ENCODE measurements at regions not wholly inside any gene's neighbourhood (a gene's known extent, or its start where the extent isn't known, plus 50 kb on each side); places are given as distances from the start of the nearest gene placed in this dataset.

GRCh38 chr19:29054886-29055675, 157.9 kb downstream of the UQCRFS1 start:
- H3K36me3 Mint-ChIP-seq (ENCODE audit: low read depth) = no peaks in the 10 kb centered on the region
- peaks cover 6% of the 10 kb centered on the region for H3K9me3 Mint-ChIP-seq

GRCh38 chr19:29048873-29049272, 164.1 kb downstream of the UQCRFS1 start:
- Mint-ChIP-seq H3K4me1 (peaks cover 22% of the 10 kb centered on the region), H3K27me3 (ENCODE audit: low read depth) (peaks cover 2% of the 10 kb centered on the region), H3K9me3 (peaks cover 6% of the 10 kb centered on the region), H3K27ac (ENCODE audit: unreplicated experiment) (no peak overlapping the region), H3K4me3 (no peak overlapping the region), H3K36me3 (ENCODE audit: low read depth) (no peaks in the 10 kb centered on the region)
- no peak for DNase-seq (ENCODE audit: low read depth, low spot score)
- TF ChIP-seq CTCF (conservative IDR thresholded peaks at IDR 0.05) = no peak

More at GRCh38 chr19:29054886-29055675, 157.9 kb downstream of the UQCRFS1 start:
- no peak for DNase-seq (ENCODE audit: low read depth, low spot score)
- Mint-ChIP-seq H3K27me3 (ENCODE audit: low read depth) (peaks cover 2% of the 10 kb centered on the region), H3K4me1 (no peaks in the 10 kb centered on the region), H3K27ac (ENCODE audit: unreplicated experiment) (peak overlapping the region; percentile 10), H3K4me3 (no peak overlapping the region)
- no peak for TF ChIP-seq CTCF (conservative IDR thresholded peaks at IDR 0.05)

GRCh38 chr19:29045679-29046254, 167.2 kb downstream of the UQCRFS1 start:
- Mint-ChIP-seq H3K27me3 (ENCODE audit: low read depth) (no peaks in the 10 kb centered on the region), H3K4me1 (peaks cover 30% of the 10 kb centered on the region), H3K36me3 (ENCODE audit: low read depth) (no peaks in the 10 kb centered on the region), H3K9me3 (no peaks in the 10 kb centered on the region), H3K4me3 (no peak overlapping the region), H3K27ac (ENCODE audit: unreplicated experiment) (peak overlapping the region; percentile 86)
- TF ChIP-seq CTCF (conservative IDR thresholded peaks at IDR 0.05) = no peak
- no peak for DNase-seq (ENCODE audit: low read depth, low spot score)

- no peak overlapping the region for H3K4me3 Mint-ChIP-seq
- peaks cover 39% of the 10 kb centered on the region for H3K4me1 Mint-ChIP-seq
- DNase-seq (ENCODE audit: low read depth, low spot score) = no peak
- H3K27me3 Mint-ChIP-seq (ENCODE audit: low read depth) = no peaks in the 10 kb centered on the region
- H3K27ac Mint-ChIP-seq (ENCODE audit: unreplicated experiment) = no peak overlapping the region
- H3K36me3 Mint-ChIP-seq (ENCODE audit: low read depth) = no peaks in the 10 kb centered on the region
- TF ChIP-seq CTCF (conservative IDR thresholded peaks at IDR 0.05) = no peak
- H3K9me3 Mint-ChIP-seq = no peaks in the 10 kb centered on the region
Observed at GRCh38 chr19:29044037-29044436, 168.9 kb downstream of the UQCRFS1 start.

- no peak for TF ChIP-seq CTCF (conservative IDR thresholded peaks at IDR 0.05)
- no peak for DNase-seq (ENCODE audit: low read depth, low spot score)
- peaks cover 7% of the 10 kb centered on the region for H3K27me3 Mint-ChIP-seq (ENCODE audit: low read depth)
- no peaks in the 10 kb centered on the region for H3K36me3 Mint-ChIP-seq (ENCODE audit: low read depth)
- H3K4me3 Mint-ChIP-seq = no peak overlapping the region
- peaks cover 43% of the 10 kb centered on the region for H3K4me1 Mint-ChIP-seq
- H3K9me3 Mint-ChIP-seq = no peaks in the 10 kb centered on the region
- H3K27ac Mint-ChIP-seq (ENCODE audit: unreplicated experiment) = no peak overlapping the region
Observed at GRCh38 chr19:29042450-29042849, 170.5 kb downstream of the UQCRFS1 start.
